Esophagus squamous epithelium (tissue), 4 donors: ENCODE measurements at regions not wholly inside any gene's neighbourhood (a gene's known extent, or its start where the extent isn't known, plus 50 kb on each side); places are given as distances from the start of the nearest gene placed in this dataset.

Experiments
- POLR2A ChIP-seq, 4 donors: fragments of 450-650 bp; IDR thresholded peaks; one replicate each; pipeline ENCODE4 v1.6.1; 2017; ENCODE audit warnings: antibody characterized with exemption in 4 of 4, mild to moderate bottlenecking in 4 of 4, moderate library complexity in 3 of 4
- TF ChIP-seq, protein P1 (sequence below), 6 experiments: fragments of 450-650 bp in 4 of 6; fragments of 200-600 bp in 2 of 6; sonication (generic) in 2 of 6; IDR thresholded peaks; one replicate each; pipeline ENCODE4 v1.5.1; 2016 to 2019; ENCODE audit warnings: antibody characterized with exemption in 6 of 6, mild to moderate bottlenecking in 4 of 6, moderate library complexity in 4 of 6

DNA sequence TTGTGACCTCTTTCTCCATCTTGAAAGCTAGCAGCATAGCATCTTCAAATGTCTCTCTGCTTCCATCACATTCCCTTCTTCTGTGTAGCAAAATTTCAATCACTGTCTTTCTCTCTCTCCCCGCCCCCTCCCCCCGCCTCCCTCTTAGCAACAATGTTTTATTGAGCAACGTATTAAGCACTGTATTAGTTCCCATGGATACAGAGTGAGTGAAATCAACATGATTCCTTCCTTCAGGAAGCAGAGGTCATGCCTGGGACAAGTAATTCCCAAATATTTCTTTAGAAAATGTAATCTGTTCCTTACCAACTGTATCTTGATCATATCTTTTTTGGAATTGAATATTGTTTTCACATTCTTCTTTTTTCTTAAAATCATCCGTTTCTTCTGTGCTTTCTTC lies 373.7 kb upstream of the NECTIN3 start:
- TF ChIP-seq, protein P1, sequence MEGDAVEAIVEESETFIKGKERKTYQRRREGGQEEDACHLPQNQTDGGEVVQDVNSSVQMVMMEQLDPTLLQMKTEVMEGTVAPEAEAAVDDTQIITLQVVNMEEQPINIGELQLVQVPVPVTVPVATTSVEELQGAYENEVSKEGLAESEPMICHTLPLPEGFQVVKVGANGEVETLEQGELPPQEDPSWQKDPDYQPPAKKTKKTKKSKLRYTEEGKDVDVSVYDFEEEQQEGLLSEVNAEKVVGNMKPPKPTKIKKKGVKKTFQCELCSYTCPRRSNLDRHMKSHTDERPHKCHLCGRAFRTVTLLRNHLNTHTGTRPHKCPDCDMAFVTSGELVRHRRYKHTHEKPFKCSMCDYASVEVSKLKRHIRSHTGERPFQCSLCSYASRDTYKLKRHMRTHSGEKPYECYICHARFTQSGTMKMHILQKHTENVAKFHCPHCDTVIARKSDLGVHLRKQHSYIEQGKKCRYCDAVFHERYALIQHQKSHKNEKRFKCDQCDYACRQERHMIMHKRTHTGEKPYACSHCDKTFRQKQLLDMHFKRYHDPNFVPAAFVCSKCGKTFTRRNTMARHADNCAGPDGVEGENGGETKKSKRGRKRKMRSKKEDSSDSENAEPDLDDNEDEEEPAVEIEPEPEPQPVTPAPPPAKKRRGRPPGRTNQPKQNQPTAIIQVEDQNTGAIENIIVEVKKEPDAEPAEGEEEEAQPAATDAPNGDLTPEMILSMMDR (IDR thresholded peaks at IDR 0.05): no peak
- TF ChIP-seq POLR2A (IDR thresholded peaks at IDR 0.05): no peak
